GM12878 (cell line): ENCODE measurements at regions not wholly inside any gene's neighbourhood (a gene's known extent, or its start where the extent isn't known, plus 50 kb on each side); places are given as distances from the start of the nearest gene placed in this dataset.

Experiments
- ATAC-seq: fragments of 200-7000 bp; cut with Tn5 transposase; 3 replicates; pipeline ENCODE4 v1.9.1; 2020; ENCODE audit warnings: mild to moderate bottlenecking, moderate library complexity
- BruUV-seq: library from RNA; stranded (reverse); fragments of 400-500 nt; replicated peaks from 2 replicates; lab custom pipeline; 2021; lab: Mats Ljungman, UMichigan
- CTCF ChIA-PET: fragments of 300-600 bp; sonication (Branson Sonifier 250); formaldehyde crosslinking; extraction: SDS; loops from one replicate; lab custom pipeline; 2021; ENCODE audit warnings: inconsistent platforms; lab: Yijun Ruan, JAX
- POLR2A ChIA-PET: fragments of 350-600 bp; formaldehyde crosslinking; extraction: SDS; loops from one replicate; lab custom pipeline; 2021; ENCODE audit warnings: inconsistent platforms; lab: Charles Lee
- RAD21 ChIA-PET: fragments of 300-600 bp; sonication (Branson Sonifier 250); formaldehyde crosslinking; loops from one replicate; lab custom pipeline; 2023; ENCODE audit warnings: antibody characterized with exemption; ENCODE audit not compliant: unreplicated experiment; lab: Charles Lee
- SMC1A ChIA-PET: fragments of 300-600 bp; sonication (Branson Sonifier 250); formaldehyde crosslinking; loops from one replicate; lab custom pipeline; 2023; ENCODE audit not compliant: unreplicated experiment, uncharacterized antibody; lab: Charles Lee
- DNase-seq: peaks from one replicate; pipeline ENCODE4 v3.0.0-alpha.2; 2011; ENCODE audit warnings: low read depth, low spot score
- FAIRE-seq: peaks from 3 replicates; lab custom pipeline; 2011; peaks lifted over from hg19 to GRCh38; lab: Jason Lieb, UNC
- H2AFZ ChIP-seq: 2 replicates; pipeline ENCODE4 v1.6.0; 2011; ENCODE audit warnings: low read depth, low read length, control low read depth; ENCODE audit not compliant: control insufficient read depth
- H3K27ac ChIP-seq: 2 replicates; pipeline ENCODE4 v1.5.1; 2011; ENCODE audit warnings: control low read depth; ENCODE audit not compliant: control insufficient read depth, insufficient read depth
- H3K27me3 ChIP-seq, 2 experiments: replicated peaks in 1 of 2; 2 replicates each; pipeline versions ENCODE4 v1.6.0 to v1.6.1; 2011; ENCODE audit warnings: low read length in 1 of 2; ENCODE audit not compliant: control insufficient read depth in 2 of 2, insufficient read depth in 2 of 2
- H3K36me3 ChIP-seq, 2 experiments: 2 replicates each; pipeline ENCODE4 v1.5.1; 2011; ENCODE audit warnings: low read length in 1 of 2; ENCODE audit not compliant: control insufficient read depth in 2 of 2, insufficient read depth in 2 of 2
- H3K4me1 ChIP-seq: 2 replicates; pipeline ENCODE4 v1.6.1; 2011; ENCODE audit warnings: mild to moderate bottlenecking, low read length, moderate library complexity, mixed read lengths; ENCODE audit not compliant: control insufficient read depth, insufficient read depth
- H3K4me2 ChIP-seq: 2 replicates; pipeline ENCODE4 v1.6.0; 2011; ENCODE audit warnings: control low read depth; ENCODE audit not compliant: control insufficient read depth, insufficient read depth
- H3K4me3 ChIP-seq: fragments of 200-600 bp; sonication (generic); 2 replicates; pipeline ENCODE4 v1.5.1; 2016
- H3K79me2 ChIP-seq: 2 replicates; pipeline ENCODE4 v1.6.0; 2011; ENCODE audit warnings: low read length; ENCODE audit not compliant: control insufficient read depth, insufficient read depth
- H3K9ac ChIP-seq: 2 replicates; pipeline ENCODE4 v1.8.0; 2011; ENCODE audit warnings: low read length, control low read depth, mixed read lengths; ENCODE audit not compliant: control insufficient read depth, insufficient read depth
- H3K9me3 ChIP-seq: replicated peaks from 3 replicates; pipeline ENCODE4 v1.5.1; 2011; ENCODE audit warnings: mild to moderate bottlenecking, low read length; ENCODE audit not compliant: control insufficient read depth, insufficient read depth
- H4K20me1 ChIP-seq: 2 replicates; pipeline ENCODE4 v1.6.0; 2011; ENCODE audit not compliant: control insufficient read depth, insufficient read depth
- CBFB ChIP-seq: IDR thresholded peaks from 2 replicates; pipeline ENCODE4 v1.6.1; 2016; ENCODE audit warnings: antibody characterized with exemption, low read depth
- EP300 ChIP-seq, 2 experiments: fragments of 150-350 bp in 1 of 2; IDR thresholded peaks; 2 replicates each; pipeline ENCODE4 v1.6.1; 2011 to 2012; ENCODE audit warnings: low read depth in 2 of 2, low read length in 2 of 2, borderline replicate concordance in 1 of 2, improper control_type of control experiment in 1 of 2, inconsistent platforms in 1 of 2; ENCODE audit not compliant: control insufficient read depth in 1 of 2
- JUNB ChIP-seq: IDR thresholded peaks from 2 replicates; pipeline ENCODE4 v1.6.1; 2016; ENCODE audit warnings: antibody characterized with exemption, mild to moderate bottlenecking
- JUND ChIP-seq: IDR thresholded peaks from 2 replicates; pipeline ENCODE4 v1.6.1; 2012; ENCODE audit warnings: low read depth, mild to moderate bottlenecking, low read length, improper control_type of control experiment, moderate library complexity
- SUZ12 ChIP-seq: fragments of 200-600 bp; sonication (generic); IDR thresholded peaks from one replicate; pipeline ENCODE4 v1.6.1; 2018; ENCODE audit warnings: antibody characterized with exemption, mild to moderate bottlenecking; ENCODE audit not compliant: unreplicated experiment
- TAF1 ChIP-seq: IDR thresholded peaks from 2 replicates; pipeline ENCODE4 v1.6.1; 2011; ENCODE audit warnings: mild to moderate bottlenecking, low read depth, low read length, borderline replicate concordance
- TCF7 ChIP-seq: IDR thresholded peaks from 2 replicates; pipeline ENCODE4 v1.6.1; 2014; ENCODE audit warnings: antibody characterized with exemption, borderline replicate concordance
- YBX1 ChIP-seq: fragments of 450-650 bp; IDR thresholded peaks from 2 replicates; pipeline ENCODE4 v1.6.1; 2016; ENCODE audit warnings: antibody characterized with exemption
- ZSCAN29 ChIP-seq: fragments of 450-650 bp; IDR thresholded peaks from 2 replicates; pipeline ENCODE4 v1.6.1; 2017; ENCODE audit warnings: mild to moderate bottlenecking, moderate library complexity
- in situ Hi-C: fragments of 300-500 bp; cut with MboI; formaldehyde crosslinking; loops from 9 replicates; pipeline ENCODE4 v1.14.3; 2018; ENCODE audit warnings: mixed read lengths
- intact Hi-C: fragments of 100-400 bp; cut with micrococcal nuclease; formaldehyde crosslinking; loops from one replicate; pipeline ENCODE4 v1.14.2; 2022; ENCODE audit not compliant: unreplicated experiment
- TF ChIP-seq, protein P1 (sequence below): fragments of 450-650 bp; formaldehyde crosslinking; IDR thresholded peaks from 2 replicates; pipeline ENCODE4 v1.4.0; 2022; ENCODE audit warnings: mild to moderate bottlenecking, moderate library complexity
- TF ChIP-seq, protein P2 (sequence below): IDR thresholded peaks from 2 replicates; pipeline ENCODE4 v1.6.1; 2011; ENCODE audit warnings: low read depth, low read length, improper control_type of control experiment, borderline replicate concordance

DNA sequence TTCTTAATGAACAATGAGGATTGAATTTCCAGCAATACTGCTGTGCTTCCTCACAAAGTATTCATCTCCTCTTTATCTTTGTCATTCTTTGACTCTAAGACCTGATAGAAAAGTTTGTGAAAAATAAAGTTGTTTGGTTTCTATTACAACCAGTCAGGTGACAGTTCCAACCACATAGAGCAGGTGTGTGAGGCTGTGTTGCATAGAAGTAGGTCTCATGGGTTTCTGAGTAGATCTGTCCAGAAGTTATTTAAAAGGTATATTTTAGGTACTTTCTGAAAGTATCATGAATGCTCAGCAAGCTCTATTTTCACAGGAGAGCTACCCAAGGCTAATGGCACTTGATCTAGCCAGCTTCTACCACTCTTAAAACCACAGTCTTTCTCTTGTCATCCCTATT lies 637.0 kb downstream of the DNAH5 start:
- Histone ChIP-seq H2AFZ (no peak overlapping the region), H3K4me3 (no peak overlapping the region), H3K36me3 (no peaks in the 10 kb centered on the region), H3K9me3 (no peaks in the 10 kb centered on the region), H4K20me1 (no peaks in the 10 kb centered on the region), H3K27me3 (no peaks in the 10 kb centered on the region), H3K27ac (no peak overlapping the region), H3K4me1 (no peaks in the 10 kb centered on the region), H3K79me2 (no peaks in the 10 kb centered on the region), H3K4me2 (no peak overlapping the region), H3K9ac (no peak overlapping the region)
- BruUV-seq, result no TSS peak
- ChIA-PET RAD21 (no interaction called here), SMC1A (no interaction called here), POLR2A (no interaction called here), CTCF (no interaction called here)
- TF ChIP-seq JUNB, result no peak
- TF ChIP-seq TCF7, result no peak
- TF ChIP-seq SUZ12, result no peak
- TF ChIP-seq EP300 (IDR thresholded peaks at IDR 0.05; ENCODE audit: borderline replicate concordance in 1 of 2, control insufficient read depth in 1 of 2, low read depth in 2 of 2, low read length in 2 of 2), result no peak
- no peak for TF ChIP-seq ZSCAN29
- no peak for TF ChIP-seq TAF1
- TF ChIP-seq JUND, result no peak
- no peak for TF ChIP-seq YBX1
- intact Hi-C loops, result no loop called here
- FAIRE-seq, result no peak
- no peak for DNase-seq
- no peak for ATAC-seq
- in situ Hi-C loops, result no loop called here

DNA sequence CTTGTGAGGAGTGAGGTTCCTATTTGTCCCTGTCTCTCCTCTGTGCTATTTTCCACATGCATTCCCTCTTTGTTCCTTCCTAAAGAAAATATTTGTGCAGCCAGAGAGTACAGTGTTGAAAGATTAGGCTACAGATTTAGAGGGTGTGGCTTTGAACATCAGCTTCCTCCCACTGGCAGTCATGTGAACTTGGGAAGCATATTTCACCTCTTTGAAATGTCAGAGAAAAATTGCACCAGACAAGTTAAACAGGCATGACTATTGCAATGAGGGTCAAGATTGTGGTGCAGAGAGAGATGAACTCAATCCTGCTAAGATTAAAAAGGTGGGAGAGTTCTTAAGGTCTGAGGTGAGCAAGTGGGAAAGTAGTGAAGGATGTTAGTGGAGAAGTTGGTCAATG lies 641.0 kb downstream of the DNAH5 start:
- ChIA-PET RAD21 (no interaction called here), CTCF (no interaction called here), POLR2A (interaction anchor here (0.7 kb wide), 1 partner anchor 182 kb away, joined by 9 read pairs; no protein-coding TSS in a partner anchor), SMC1A (interaction anchor here (0.6 to 1.0 kb wide), 2 partner anchors 25 to 1091 kb away, joined by 3 read pairs; no protein-coding TSS in a partner anchor)
- no peak overlapping the region for H3K27ac ChIP-seq
- no peaks in the 10 kb centered on the region for H3K79me2 ChIP-seq
- no peak for ATAC-seq
- TF ChIP-seq, protein P1, sequence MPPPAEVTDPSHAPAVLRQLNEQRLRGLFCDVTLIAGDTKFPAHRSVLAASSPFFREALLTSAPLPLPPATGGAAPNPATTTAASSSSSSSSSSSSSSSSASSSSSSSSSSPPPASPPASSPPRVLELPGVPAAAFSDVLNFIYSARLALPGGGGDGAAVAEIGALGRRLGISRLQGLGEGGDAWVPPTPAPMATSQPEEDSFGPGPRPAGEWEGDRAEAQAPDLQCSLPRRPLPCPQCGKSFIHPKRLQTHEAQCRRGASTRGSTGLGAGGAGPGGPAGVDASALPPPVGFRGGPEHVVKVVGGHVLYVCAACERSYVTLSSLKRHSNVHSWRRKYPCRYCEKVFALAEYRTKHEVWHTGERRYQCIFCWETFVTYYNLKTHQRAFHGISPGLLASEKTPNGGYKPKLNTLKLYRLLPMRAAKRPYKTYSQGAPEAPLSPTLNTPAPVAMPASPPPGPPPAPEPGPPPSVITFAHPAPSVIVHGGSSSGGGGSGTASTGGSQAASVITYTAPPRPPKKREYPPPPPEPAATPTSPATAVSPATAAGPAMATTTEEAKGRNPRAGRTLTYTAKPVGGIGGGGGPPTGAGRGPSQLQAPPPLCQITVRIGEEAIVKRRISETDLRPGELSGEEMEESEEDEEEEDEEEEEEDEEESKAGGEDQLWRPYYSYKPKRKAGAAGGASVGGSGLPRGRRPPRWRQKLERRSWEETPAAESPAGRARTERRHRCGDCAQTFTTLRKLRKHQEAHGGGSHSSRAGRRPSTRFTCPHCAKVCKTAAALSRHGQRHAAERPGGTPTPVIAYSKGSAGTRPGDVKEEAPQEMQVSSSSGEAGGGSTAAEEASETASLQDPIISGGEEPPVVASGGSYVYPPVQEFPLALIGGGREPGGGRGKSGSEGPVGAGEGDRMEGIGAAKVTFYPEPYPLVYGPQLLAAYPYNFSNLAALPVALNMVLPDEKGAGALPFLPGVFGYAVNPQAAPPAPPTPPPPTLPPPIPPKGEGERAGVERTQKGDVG (CRISPR knock-in tag), result no peak
- TF ChIP-seq, protein P2, sequence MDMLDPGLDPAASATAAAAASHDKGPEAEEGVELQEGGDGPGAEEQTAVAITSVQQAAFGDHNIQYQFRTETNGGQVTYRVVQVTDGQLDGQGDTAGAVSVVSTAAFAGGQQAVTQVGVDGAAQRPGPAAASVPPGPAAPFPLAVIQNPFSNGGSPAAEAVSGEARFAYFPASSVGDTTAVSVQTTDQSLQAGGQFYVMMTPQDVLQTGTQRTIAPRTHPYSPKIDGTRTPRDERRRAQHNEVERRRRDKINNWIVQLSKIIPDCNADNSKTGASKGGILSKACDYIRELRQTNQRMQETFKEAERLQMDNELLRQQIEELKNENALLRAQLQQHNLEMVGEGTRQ, result no peak
- TF ChIP-seq CBFB, result no peak
- no peak for TF ChIP-seq JUNB
- no peak for FAIRE-seq
- H3K4me2 ChIP-seq, result no peak overlapping the region
- in situ Hi-C loops (no loop called here), intact Hi-C loops (no loop called here)
- H4K20me1 ChIP-seq, result no peaks in the 10 kb centered on the region
- no peaks in the 10 kb centered on the region for H3K4me1 ChIP-seq
- no peaks in the 10 kb centered on the region for H3K27me3 ChIP-seq
- no peak overlapping the region for H2AFZ ChIP-seq
- no TSS peak for BruUV-seq
- no peaks in the 10 kb centered on the region for H3K9me3 ChIP-seq
- DNase-seq, result no peak
- no peak overlapping the region for H3K4me3 ChIP-seq
- H3K36me3 ChIP-seq, result no peaks in the 10 kb centered on the region
- no peak overlapping the region for H3K9ac ChIP-seq
